Activated B cell treated with CpG ODN at 0.5 μM for 24 hours (primary cell): ENCODE measurements at regions not wholly inside any gene's neighbourhood (a gene's known extent, or its start where the extent isn't known, plus 50 kb on each side); places are given as distances from the start of the nearest gene placed in this dataset.

Source experiments
- ATAC-seq: fragments of 200-7000 bp; cut with Tn5 transposase; one replicate; pipeline ENCODE4 v1.10.0; 2021; ENCODE audit warnings: low read depth, mild to moderate bottlenecking, moderate library complexity
- CTCF ChIA-PET: fragments of 350-600 bp; sonication (Branson Sonifier 250); formaldehyde crosslinking; loops from one replicate; lab custom pipeline; 2021; ENCODE audit warnings: antibody characterized with exemption; lab: Charles Lee
- POLR2A ChIA-PET: fragments of 350-600 bp; sonication (Branson Sonifier 250); formaldehyde crosslinking; loops from one replicate; lab custom pipeline; 2021; ENCODE audit warnings: antibody characterized with exemption; lab: Charles Lee
- DNase-seq: peaks from one replicate; pipeline ENCODE4 v3.0.0; 2022
- H3K27ac Mint-ChIP-seq: one replicate; pipeline ENCODE4 v1.8.0; 2020; ENCODE audit warnings: mixed read lengths
- H3K27me3 Mint-ChIP-seq: one replicate; pipeline ENCODE4 v1.8.0; 2021; ENCODE audit warnings: mixed read lengths
- H3K36me3 Mint-ChIP-seq: one replicate; pipeline ENCODE4 v1.8.0; 2021; ENCODE audit warnings: low read depth, mixed read lengths
- H3K4me1 Mint-ChIP-seq: one replicate; pipeline ENCODE4 v1.8.0; 2021; ENCODE audit warnings: mixed read lengths
- H3K4me3 Mint-ChIP-seq: one replicate; pipeline ENCODE4 v1.8.0; 2020; ENCODE audit warnings: mild to moderate bottlenecking, mixed read lengths
- H3K9me3 Mint-ChIP-seq: one replicate; pipeline ENCODE4 v1.8.0; 2020; ENCODE audit warnings: mixed read lengths
- CTCF ChIP-seq: fragments of 200-600 bp; IDR thresholded peaks from one replicate; pipeline ENCODE4 v1.8.0; 2022; ENCODE audit warnings: antibody characterized with exemption, mild to moderate bottlenecking
- intact Hi-C: fragments of 100-400 bp; cut with micrococcal nuclease; formaldehyde crosslinking; loops from one replicate; pipeline ENCODE4 v1.15.1; 2024

DNA sequence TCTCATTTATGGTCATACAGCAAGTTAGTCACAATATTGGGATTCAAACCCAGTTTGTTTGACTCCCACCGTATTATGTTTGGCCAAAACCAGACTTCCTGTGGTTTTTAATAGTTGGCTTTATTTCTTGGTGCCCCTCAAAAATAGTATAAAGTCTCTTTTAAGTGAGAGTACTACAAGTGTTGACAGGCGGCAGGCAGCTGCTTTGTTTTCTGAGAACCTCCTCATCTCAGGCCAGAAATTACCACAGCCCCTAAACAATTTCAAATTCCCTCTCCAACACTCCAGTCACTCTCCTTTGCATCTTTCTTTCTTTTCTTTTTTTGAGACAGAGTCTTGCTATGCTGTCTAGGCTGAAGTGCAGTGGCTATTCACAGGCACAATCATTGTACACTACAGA lies 121.5 kb downstream of the POLR2M start:
- intact Hi-C loops, result no loop called here

GRCh38 chr15:57832183-57832582 lies 125.7 kb downstream of the POLR2M start:
- ChIA-PET POLR2A (no interaction called here), CTCF (no interaction called here)
- DNase-seq (no peak), ATAC-seq (no peak)
- Mint-ChIP-seq H3K27ac (no peak overlapping the region), H3K36me3 (no peaks in the 10 kb centered on the region), H3K4me1 (no peaks in the 10 kb centered on the region), H3K9me3 (peaks cover 8% of the 10 kb centered on the region), H3K27me3 (peaks cover 31% of the 10 kb centered on the region), H3K4me3 (no peak overlapping the region)
- intact Hi-C loops, result no loop called here
- no peak for TF ChIP-seq CTCF

More for the DNA sequence above, 121.5 kb downstream of the POLR2M start:
- POLR2A ChIA-PET, result no interaction called here
- no peaks in the 10 kb centered on the region for H3K36me3 Mint-ChIP-seq
- no peak overlapping the region for H3K4me3 Mint-ChIP-seq
- no peak overlapping the region for H3K27ac Mint-ChIP-seq
- DNase-seq (no peak), ATAC-seq (no peak)
- no peak for TF ChIP-seq CTCF
- no peaks in the 10 kb centered on the region for H3K9me3 Mint-ChIP-seq
- H3K4me1 Mint-ChIP-seq, result no peaks in the 10 kb centered on the region
- CTCF ChIA-PET, result no interaction called here
- H3K27me3 Mint-ChIP-seq, result peaks cover 34% of the 10 kb centered on the region

DNA sequence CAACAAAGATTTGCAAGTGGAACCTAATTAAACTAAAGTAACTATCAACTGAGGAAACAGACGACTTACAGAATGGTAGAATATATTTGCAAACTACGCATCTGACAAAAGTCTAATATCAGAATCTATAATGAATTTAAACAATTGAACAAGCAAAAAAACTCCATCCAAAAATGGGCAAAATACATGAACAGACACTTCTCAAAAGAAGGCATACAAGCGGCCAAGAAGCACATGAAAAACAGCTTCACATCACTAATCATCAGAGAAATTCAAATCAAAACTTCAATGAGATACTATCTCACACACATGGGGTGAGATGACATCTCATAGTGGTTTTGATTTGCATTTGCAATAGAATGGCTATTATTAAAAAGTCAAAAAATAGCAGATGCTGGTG lies 128.6 kb downstream of the POLR2M start:
- intact Hi-C loops, result no loop called here
- TF ChIP-seq CTCF, result no peak

DNA sequence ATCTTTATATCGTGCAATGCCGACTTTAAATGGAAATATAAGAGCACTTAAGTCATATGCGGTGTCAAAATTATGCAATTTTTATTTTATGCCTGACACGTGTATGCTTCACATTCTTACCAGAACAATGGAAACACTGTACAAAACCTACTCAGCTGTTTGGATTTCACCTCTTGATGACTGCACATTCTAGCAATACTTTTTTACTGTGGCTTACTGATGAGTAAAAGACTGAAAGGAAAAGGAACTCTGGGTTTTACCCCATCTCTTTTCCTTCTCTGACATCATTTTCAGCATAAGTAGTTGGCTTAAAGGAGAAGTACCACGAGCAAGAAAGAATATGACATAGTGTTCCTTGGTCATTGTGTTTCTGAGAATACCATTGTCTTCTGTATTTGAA lies 142.8 kb downstream of the POLR2M start:
- ATAC-seq, result no peak
- no peaks in the 10 kb centered on the region for H3K9me3 Mint-ChIP-seq
- H3K36me3 Mint-ChIP-seq, result no peaks in the 10 kb centered on the region
- ChIA-PET CTCF (interaction anchor here (4.1 kb wide), 1 partner anchor 11 kb away, joined by 22 read pairs; no protein-coding TSS in a partner anchor), POLR2A (no interaction called here)
- intact Hi-C loops, result no loop called here
- H3K27ac Mint-ChIP-seq, result no peak overlapping the region
- no peak for TF ChIP-seq CTCF
- no peak overlapping the region for H3K4me3 Mint-ChIP-seq
- no peak for DNase-seq
- no peaks in the 10 kb centered on the region for H3K4me1 Mint-ChIP-seq
- H3K27me3 Mint-ChIP-seq, result peaks cover 20% of the 10 kb centered on the region

More for the DNA sequence above, 128.6 kb downstream of the POLR2M start:
- ChIA-PET POLR2A (no interaction called here), CTCF (no interaction called here)
- no peaks in the 10 kb centered on the region for H3K4me1 Mint-ChIP-seq
- no peaks in the 10 kb centered on the region for H3K36me3 Mint-ChIP-seq
- ATAC-seq (no peak), DNase-seq (no peak)
- no peak overlapping the region for H3K4me3 Mint-ChIP-seq
- H3K27me3 Mint-ChIP-seq, result peaks cover 17% of the 10 kb centered on the region
- H3K9me3 Mint-ChIP-seq, result peaks cover 8% of the 10 kb centered on the region
- H3K27ac Mint-ChIP-seq, result no peak overlapping the region

DNA sequence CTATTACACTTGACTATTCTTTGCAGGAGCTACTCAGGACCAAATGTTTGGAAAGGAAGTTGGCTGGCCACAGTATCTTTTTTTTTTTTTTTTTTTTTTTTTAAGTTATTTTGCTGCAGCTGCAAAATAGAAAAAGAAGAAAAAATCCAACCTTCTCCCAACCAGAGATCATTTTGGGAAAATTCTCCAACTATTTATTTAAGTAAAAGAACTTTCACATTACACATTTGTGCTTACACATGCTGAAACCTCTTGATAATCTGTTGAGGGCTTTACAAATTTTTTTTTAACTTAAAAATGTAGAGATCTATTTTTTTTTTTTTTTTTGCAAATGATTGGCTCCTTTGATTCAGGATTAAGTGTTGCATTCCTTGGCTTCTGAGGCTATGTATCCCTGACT lies 148.0 kb downstream of the POLR2M start:
- H3K4me3 Mint-ChIP-seq, result no peak overlapping the region
- POLR2A ChIA-PET, result no interaction called here
- no peaks in the 10 kb centered on the region for H3K36me3 Mint-ChIP-seq
- intact Hi-C loops, result no loop called here
- ATAC-seq (no peak), DNase-seq (no peak)
- CTCF ChIA-PET, result interaction anchor here (1.1 kb wide), 1 partner anchor 297 kb away, joined by 4 read pairs; no protein-coding TSS in a partner anchor
- no peaks in the 10 kb centered on the region for H3K9me3 Mint-ChIP-seq
- H3K4me1 Mint-ChIP-seq, result no peaks in the 10 kb centered on the region
- TF ChIP-seq CTCF, result no peak
- H3K27me3 Mint-ChIP-seq, result peaks cover 17% of the 10 kb centered on the region
- H3K27ac Mint-ChIP-seq, result no peak overlapping the region
